ENCODE measurements at regions not wholly inside any gene's neighbourhood (a gene's known extent, or its start where the extent isn't known, plus 50 kb on each side); places are given as distances from the start of the nearest gene placed in this dataset.

DNA sequence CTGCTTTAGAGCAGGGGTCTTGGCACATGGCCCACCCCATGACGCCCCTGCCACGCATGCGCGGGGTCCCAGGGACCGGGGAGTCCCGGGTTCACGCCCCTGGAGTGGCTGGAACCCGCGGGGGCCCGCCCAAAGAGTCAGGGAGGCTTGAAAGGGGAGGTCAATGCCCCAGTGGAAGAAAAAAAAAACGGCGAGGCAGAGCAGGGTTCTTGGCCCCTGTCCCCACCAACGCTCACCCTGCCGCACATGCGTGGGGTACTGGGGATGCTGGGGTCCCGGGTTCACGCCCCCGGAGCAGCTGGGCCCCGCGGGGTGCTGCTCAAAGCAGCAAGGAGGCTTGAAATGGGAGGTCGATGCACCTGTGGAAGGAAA is 319.1 kb downstream of the ALG10 start:
- DNase-seq (ENCODE audit: low spot score), result no peak
- no peak for ATAC-seq (ENCODE audit: low FRiP score)
- TF ChIP-seq, protein P1, sequence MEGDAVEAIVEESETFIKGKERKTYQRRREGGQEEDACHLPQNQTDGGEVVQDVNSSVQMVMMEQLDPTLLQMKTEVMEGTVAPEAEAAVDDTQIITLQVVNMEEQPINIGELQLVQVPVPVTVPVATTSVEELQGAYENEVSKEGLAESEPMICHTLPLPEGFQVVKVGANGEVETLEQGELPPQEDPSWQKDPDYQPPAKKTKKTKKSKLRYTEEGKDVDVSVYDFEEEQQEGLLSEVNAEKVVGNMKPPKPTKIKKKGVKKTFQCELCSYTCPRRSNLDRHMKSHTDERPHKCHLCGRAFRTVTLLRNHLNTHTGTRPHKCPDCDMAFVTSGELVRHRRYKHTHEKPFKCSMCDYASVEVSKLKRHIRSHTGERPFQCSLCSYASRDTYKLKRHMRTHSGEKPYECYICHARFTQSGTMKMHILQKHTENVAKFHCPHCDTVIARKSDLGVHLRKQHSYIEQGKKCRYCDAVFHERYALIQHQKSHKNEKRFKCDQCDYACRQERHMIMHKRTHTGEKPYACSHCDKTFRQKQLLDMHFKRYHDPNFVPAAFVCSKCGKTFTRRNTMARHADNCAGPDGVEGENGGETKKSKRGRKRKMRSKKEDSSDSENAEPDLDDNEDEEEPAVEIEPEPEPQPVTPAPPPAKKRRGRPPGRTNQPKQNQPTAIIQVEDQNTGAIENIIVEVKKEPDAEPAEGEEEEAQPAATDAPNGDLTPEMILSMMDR (IDR thresholded peaks at IDR 0.05), result no peak

DNA sequence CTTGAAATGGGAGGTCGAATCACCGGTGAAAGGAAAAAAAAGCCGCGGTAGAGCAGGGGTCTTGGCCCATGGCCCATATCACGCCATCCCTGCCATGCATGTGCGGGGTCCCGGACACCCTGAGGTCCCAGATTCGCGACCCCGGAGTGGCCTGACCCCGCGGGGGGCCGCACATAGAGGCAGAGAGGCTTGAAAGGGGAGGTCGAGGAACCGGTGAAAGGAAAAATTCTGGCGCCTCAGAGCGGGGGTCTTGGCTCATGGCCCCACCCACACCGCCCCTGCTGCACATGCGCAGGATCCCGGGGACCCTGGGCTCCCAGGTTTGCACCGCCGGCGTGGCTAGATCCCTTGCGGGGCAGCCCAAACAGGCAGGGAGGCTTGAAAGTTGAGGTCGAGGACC is 319.8 kb downstream of the ALG10 start:
- TF ChIP-seq, protein P1 (IDR thresholded peaks at IDR 0.05), result no peak
- DNase-seq (ENCODE audit: low spot score) (no peak), ATAC-seq (ENCODE audit: low FRiP score) (no peak)

DNA sequence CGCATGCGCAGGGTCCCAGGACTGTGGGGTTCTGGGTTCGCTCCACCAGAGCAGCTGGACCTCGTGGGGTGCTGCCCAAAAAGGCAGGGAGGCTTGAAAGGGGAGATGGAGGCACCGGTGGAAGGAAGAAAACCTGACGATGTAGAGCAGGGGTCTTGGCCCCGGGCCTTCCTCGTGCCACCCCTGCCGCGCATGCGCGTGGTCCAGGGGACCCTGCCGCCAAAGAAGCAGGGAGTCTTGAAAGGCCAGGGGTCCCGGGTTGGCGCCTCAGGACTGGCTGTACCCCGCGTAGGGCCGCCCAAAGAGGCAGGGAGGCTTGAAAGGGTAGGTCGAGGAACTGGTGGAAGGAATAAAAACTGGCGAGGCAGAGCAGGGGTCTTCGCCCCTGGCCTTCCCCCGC is 321.0 kb downstream of the ALG10 start:
- TF ChIP-seq, protein P1 (IDR thresholded peaks at IDR 0.05), result no peak
- no peak for DNase-seq (ENCODE audit: low spot score)
- ATAC-seq (ENCODE audit: low FRiP score), result no peak

DNA sequence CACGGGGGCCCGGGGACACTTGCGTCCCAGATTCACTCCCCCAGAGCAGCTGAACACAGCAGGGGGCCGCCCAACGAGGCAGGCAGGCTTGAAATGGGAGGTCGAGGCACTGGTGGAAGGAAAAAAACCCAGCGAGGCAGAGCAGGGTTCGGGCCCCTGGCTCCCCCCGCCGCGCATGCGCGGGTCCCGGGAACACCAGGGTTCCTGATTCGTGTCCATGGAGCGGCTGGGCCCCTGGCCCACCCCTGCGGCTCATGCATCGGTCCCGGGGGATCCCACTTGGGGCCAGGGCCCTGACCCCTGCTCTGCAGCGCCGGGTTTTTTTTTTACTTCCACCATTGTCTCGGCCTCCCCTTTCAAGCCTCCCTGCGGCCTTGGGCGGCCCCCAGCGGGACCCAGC is 321.5 kb downstream of the ALG10 start:
- TF ChIP-seq, protein P1 (IDR thresholded peaks at IDR 0.05), result no peak
- DNase-seq (ENCODE audit: low spot score), result no peak
- ATAC-seq (ENCODE audit: low FRiP score), result no peak

DNA sequence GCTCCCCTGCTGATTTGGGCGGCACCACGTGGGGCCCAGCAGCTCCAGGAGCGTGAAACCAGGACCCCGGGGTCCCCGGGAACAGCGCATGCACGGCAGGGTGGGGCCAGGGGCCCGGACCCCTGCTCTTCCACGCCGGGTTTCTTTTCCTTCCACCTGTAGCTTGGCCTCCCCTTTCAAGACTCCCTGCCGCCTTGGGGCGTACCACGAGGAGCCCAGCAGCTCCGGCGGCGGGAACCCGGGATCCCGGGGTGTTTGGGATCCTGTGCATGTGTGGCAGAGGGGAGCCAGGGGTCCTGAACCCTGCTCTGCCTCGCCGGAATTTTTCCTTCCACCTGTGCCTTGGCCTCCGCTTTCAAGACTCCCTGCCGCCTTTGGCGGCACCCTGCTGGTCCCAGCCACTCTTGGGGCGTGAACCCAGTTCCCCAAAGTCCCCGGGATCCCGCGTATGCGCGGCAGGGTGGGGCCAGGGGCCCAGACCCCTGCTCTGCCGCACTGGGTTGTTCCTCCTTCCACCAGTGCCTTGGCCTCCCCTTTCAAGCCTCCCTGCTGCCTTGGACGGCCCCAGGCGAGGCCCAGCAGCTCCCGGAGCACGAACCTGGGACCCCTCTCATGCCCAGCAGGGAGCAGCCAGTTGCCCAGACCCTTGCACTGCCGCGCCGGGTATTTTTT is 322.7 kb downstream of the ALG10 start:
- no peak for ATAC-seq (ENCODE audit: low FRiP score)
- TF ChIP-seq, protein P1 (IDR thresholded peaks at IDR 0.05), result no peak
- no peak for DNase-seq (ENCODE audit: low spot score)

DNA sequence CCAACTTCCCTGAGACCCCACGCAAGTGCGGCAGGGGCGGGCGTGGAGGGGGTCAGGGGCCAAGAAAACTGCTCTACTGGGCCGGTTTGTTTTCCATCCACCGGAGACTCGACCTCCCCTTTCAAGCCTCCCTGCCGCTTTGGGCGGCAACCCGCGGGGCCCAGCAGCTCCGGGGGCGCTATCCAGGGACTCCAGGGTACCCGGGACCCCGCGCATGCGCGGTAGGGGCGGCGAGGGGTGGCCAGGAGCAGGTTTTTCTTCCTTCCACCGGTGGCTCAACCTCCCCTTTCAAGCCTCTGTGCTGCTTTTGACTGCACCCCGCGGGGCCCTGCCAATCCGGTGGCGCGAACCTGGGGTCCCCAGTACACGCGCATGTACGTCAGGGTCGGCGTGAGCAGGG is 323.5 kb downstream of the ALG10 start:
- DNase-seq (ENCODE audit: low spot score) (no peak), ATAC-seq (ENCODE audit: low FRiP score) (no peak)
- TF ChIP-seq, protein P1 (IDR thresholded peaks at IDR 0.05), result no peak

DNA sequence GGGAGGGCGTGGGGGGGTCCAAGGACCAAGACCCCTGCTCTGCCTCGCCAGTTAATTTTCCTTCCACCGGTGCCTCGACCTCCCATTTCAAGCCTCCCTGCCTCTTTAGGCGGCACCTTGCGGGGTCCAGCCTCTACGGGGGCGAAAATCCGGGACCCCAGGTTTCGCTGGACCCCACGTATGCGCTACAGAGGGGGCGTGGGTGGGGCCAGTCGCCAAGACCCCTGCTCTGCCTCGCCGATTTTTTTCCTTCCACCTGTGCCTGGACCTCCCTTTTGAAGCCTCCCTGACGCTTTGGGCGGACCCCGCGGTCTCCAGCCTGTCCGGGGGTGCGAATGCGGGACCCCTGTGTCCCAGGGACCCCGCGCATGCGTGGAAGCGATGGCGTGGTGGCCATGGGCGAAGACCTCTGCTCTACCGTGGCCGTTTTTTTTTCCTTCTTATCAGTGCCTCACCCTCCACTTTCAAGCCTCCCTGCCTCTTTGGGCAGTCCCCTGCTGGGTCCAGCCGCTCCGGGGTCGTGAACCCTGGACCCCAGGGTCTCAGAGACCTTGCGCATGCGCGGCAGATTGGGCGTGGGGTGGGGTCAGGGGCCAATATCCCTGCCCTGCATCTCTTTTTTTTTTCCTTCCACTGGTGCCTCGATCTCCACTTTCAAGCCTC is 324.2 kb downstream of the ALG10 start:
- no peak for ATAC-seq (ENCODE audit: low FRiP score)
- no peak for DNase-seq (ENCODE audit: low spot score)
- TF ChIP-seq, protein P1 (IDR thresholded peaks at IDR 0.05), result no peak
